GM23338 (cell line): ENCODE measurements at regions not wholly inside any gene's neighbourhood (a gene's known extent, or its start where the extent isn't known, plus 50 kb on each side); places are given as distances from the start of the nearest gene placed in this dataset.

Source experiments
- ATAC-seq: fragments of 200-7000 bp; cut with Tn5 transposase; 3 replicates; pipeline ENCODE4 v1.9.1; 2020
- DNase-seq: peaks from one replicate; pipeline ENCODE4 v3.0.0-alpha.2; 2015; ENCODE audit warnings: low spot score
- H2AFZ ChIP-seq: fragments of 200-600 bp; sonication (generic); 2 replicates; pipeline ENCODE4 v1.8.0; 2016; ENCODE audit warnings: antibody characterized with exemption, mild to moderate bottlenecking, moderate library complexity
- H3F3A ChIP-seq: fragments of 200-600 bp; sonication (generic); replicated peaks from 2 replicates; pipeline ENCODE4 v1.8.0; 2017; ENCODE audit warnings: antibody characterized with exemption, mixed run types, low read depth
- H3K27ac ChIP-seq: fragments of 200-600 bp; sonication (generic); 2 replicates; pipeline ENCODE4 v1.6.1; 2016; ENCODE audit warnings: low read depth
- H3K27me3 ChIP-seq: fragments of 200-600 bp; sonication (generic); 2 replicates; pipeline ENCODE4 v1.8.0; 2016; ENCODE audit warnings: mild to moderate bottlenecking, mixed run types, moderate library complexity; ENCODE audit not compliant: insufficient read depth
- H3K36me3 ChIP-seq: fragments of 200-600 bp; sonication (generic); 2 replicates; pipeline ENCODE4 v1.8.0; 2016; ENCODE audit warnings: mild to moderate bottlenecking; ENCODE audit not compliant: insufficient read depth
- H3K4me1 ChIP-seq: fragments of 200-600 bp; sonication (generic); 2 replicates; pipeline ENCODE4 v1.8.0; 2016; ENCODE audit warnings: mild to moderate bottlenecking, moderate library complexity; ENCODE audit not compliant: insufficient read depth
- H3K4me2 ChIP-seq: fragments of 200-600 bp; sonication (generic); 2 replicates; pipeline ENCODE4 v1.7.1; 2017; ENCODE audit warnings: mixed run types
- H3K4me3 ChIP-seq: fragments of 200-600 bp; sonication (generic); 2 replicates; pipeline ENCODE4 v1.6.1; 2016; ENCODE audit warnings: mixed run types
- H3K79me2 ChIP-seq: fragments of 200-600 bp; sonication (generic); replicated peaks from 2 replicates; pipeline ENCODE4 v1.8.0; 2017; ENCODE audit warnings: mild to moderate bottlenecking; ENCODE audit not compliant: insufficient read depth
- H3K9me2 ChIP-seq: fragments of 200-600 bp; sonication (generic); 2 replicates; pipeline ENCODE4 v1.8.0; 2017; ENCODE audit not compliant: insufficient read depth
- H4K20me1 ChIP-seq: fragments of 200-600 bp; sonication (generic); replicated peaks from 2 replicates; pipeline ENCODE4 v1.8.0; 2017; ENCODE audit warnings: mild to moderate bottlenecking; ENCODE audit not compliant: insufficient read depth
- H3K27ac Mint-ChIP-seq: 2 replicates; pipeline ENCODE4 v1.8.0; 2020; ENCODE audit warnings: inconsistent platforms, mild to moderate bottlenecking, moderate library complexity, mixed read lengths
- H3K27me3 Mint-ChIP-seq: 3 replicates; pipeline ENCODE4 v1.8.0; 2022; ENCODE audit warnings: low read depth, mild to moderate bottlenecking, moderate library complexity, mixed read lengths, inconsistent platforms; ENCODE audit not compliant: insufficient read depth, poor library complexity
- H3K36me3 Mint-ChIP-seq: 3 replicates; pipeline ENCODE4 v1.8.0; 2021; ENCODE audit warnings: low read depth, mild to moderate bottlenecking, inconsistent platforms, moderate library complexity, mixed read lengths
- H3K4me1 Mint-ChIP-seq: 3 replicates; pipeline ENCODE4 v1.8.0; 2020; ENCODE audit warnings: mild to moderate bottlenecking, inconsistent platforms, mixed read lengths
- H3K4me3 Mint-ChIP-seq: 3 replicates; pipeline ENCODE4 v1.8.0; 2021; ENCODE audit warnings: moderate library complexity, mild to moderate bottlenecking, inconsistent platforms, mixed read lengths
- H3K9me3 Mint-ChIP-seq: 3 replicates; pipeline ENCODE4 v1.8.0; 2020; ENCODE audit warnings: moderate library complexity, mild to moderate bottlenecking, inconsistent platforms, mixed read lengths
- CREB1 ChIP-seq: fragments of 250-450 bp; sonication (Bioruptor Pico); IDR thresholded peaks from 2 replicates; pipeline ENCODE4 v1.5.0; 2020; ENCODE audit warnings: low read depth, mild to moderate bottlenecking, moderate library complexity
- EZH2phosphoT487 ChIP-seq: fragments of 200-600 bp; sonication (generic); IDR thresholded peaks from one replicate; pipeline ENCODE4 v1.8.1; 2018; ENCODE audit warnings: antibody characterized with exemption; ENCODE audit not compliant: unreplicated experiment
- JUNB ChIP-seq: IDR thresholded peaks from one replicate; pipeline ENCODE4 v1.6.1; 2016; ENCODE audit warnings: antibody characterized with exemption; ENCODE audit not compliant: unreplicated experiment
- NANOG ChIP-seq: IDR thresholded peaks from 2 replicates; pipeline ENCODE4 v1.6.1; 2016; ENCODE audit warnings: antibody characterized with exemption, borderline replicate concordance
- STAT1 ChIP-seq: IDR thresholded peaks from one replicate; pipeline ENCODE4 v1.6.1; 2016; ENCODE audit warnings: antibody characterized with exemption; ENCODE audit not compliant: unreplicated experiment
- TF ChIP-seq, protein P1 (sequence below): IDR thresholded peaks from one replicate; pipeline ENCODE4 v1.6.1; 2018; ENCODE audit warnings: antibody characterized with exemption; ENCODE audit not compliant: unreplicated experiment
- TF ChIP-seq, protein P2 (sequence below): fragments of 250-450 bp; sonication (Bioruptor Pico); IDR thresholded peaks from 2 replicates; pipeline ENCODE4 v1.5.0; 2020; ENCODE audit warnings: mild to moderate bottlenecking, moderate library complexity

DNA sequence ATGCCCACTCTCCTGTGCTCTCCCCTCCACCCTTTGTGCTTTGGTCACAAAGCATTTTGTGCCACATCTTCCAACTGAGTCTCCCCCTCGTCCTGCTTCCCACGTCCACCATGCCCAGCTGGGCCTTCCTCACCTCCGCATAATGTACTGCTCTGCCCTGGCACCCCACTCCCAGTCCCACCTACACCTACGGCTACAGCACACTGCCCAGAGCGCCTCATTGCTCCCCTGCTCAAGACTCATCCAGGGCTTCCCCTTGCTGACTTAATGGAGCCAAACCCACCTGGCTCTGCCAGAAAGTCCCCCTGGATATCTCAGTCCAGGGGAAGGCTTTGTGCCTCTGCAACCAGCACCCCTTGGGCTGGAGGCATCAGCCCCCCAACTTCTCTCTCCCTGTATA is 299.2 kb upstream of the ZMIZ1 start:
- ATAC-seq (no peak), DNase-seq (no peak)
- Mint-ChIP-seq H3K27me3 (peaks cover 11% of the 10 kb centered on the region), H3K27ac (no peak overlapping the region), H3K36me3 (no peaks in the 10 kb centered on the region; the same call in 2 of the 3 replicates), H3K4me1 (peaks cover 4% of the 10 kb centered on the region; the same call in 2 of the 3 replicates), H3K9me3 (no peaks in the 10 kb centered on the region), H3K4me3 (no peak overlapping the region)
- H3K79me2 ChIP-seq: no peaks in the 10 kb centered on the region
- no peak overlapping the region for H3K4me2 ChIP-seq
- TF ChIP-seq EZH2phosphoT487 (no peak), STAT1 (no peak), CREB1 (no peak), NANOG (no peak), JUNB (no peak)
- TF ChIP-seq, protein P1, sequence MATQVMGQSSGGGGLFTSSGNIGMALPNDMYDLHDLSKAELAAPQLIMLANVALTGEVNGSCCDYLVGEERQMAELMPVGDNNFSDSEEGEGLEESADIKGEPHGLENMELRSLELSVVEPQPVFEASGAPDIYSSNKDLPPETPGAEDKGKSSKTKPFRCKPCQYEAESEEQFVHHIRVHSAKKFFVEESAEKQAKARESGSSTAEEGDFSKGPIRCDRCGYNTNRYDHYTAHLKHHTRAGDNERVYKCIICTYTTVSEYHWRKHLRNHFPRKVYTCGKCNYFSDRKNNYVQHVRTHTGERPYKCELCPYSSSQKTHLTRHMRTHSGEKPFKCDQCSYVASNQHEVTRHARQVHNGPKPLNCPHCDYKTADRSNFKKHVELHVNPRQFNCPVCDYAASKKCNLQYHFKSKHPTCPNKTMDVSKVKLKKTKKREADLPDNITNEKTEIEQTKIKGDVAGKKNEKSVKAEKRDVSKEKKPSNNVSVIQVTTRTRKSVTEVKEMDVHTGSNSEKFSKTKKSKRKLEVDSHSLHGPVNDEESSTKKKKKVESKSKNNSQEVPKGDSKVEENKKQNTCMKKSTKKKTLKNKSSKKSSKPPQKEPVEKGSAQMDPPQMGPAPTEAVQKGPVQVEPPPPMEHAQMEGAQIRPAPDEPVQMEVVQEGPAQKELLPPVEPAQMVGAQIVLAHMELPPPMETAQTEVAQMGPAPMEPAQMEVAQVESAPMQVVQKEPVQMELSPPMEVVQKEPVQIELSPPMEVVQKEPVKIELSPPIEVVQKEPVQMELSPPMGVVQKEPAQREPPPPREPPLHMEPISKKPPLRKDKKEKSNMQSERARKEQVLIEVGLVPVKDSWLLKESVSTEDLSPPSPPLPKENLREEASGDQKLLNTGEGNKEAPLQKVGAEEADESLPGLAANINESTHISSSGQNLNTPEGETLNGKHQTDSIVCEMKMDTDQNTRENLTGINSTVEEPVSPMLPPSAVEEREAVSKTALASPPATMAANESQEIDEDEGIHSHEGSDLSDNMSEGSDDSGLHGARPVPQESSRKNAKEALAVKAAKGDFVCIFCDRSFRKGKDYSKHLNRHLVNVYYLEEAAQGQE: no peak
- TF ChIP-seq, protein P2, sequence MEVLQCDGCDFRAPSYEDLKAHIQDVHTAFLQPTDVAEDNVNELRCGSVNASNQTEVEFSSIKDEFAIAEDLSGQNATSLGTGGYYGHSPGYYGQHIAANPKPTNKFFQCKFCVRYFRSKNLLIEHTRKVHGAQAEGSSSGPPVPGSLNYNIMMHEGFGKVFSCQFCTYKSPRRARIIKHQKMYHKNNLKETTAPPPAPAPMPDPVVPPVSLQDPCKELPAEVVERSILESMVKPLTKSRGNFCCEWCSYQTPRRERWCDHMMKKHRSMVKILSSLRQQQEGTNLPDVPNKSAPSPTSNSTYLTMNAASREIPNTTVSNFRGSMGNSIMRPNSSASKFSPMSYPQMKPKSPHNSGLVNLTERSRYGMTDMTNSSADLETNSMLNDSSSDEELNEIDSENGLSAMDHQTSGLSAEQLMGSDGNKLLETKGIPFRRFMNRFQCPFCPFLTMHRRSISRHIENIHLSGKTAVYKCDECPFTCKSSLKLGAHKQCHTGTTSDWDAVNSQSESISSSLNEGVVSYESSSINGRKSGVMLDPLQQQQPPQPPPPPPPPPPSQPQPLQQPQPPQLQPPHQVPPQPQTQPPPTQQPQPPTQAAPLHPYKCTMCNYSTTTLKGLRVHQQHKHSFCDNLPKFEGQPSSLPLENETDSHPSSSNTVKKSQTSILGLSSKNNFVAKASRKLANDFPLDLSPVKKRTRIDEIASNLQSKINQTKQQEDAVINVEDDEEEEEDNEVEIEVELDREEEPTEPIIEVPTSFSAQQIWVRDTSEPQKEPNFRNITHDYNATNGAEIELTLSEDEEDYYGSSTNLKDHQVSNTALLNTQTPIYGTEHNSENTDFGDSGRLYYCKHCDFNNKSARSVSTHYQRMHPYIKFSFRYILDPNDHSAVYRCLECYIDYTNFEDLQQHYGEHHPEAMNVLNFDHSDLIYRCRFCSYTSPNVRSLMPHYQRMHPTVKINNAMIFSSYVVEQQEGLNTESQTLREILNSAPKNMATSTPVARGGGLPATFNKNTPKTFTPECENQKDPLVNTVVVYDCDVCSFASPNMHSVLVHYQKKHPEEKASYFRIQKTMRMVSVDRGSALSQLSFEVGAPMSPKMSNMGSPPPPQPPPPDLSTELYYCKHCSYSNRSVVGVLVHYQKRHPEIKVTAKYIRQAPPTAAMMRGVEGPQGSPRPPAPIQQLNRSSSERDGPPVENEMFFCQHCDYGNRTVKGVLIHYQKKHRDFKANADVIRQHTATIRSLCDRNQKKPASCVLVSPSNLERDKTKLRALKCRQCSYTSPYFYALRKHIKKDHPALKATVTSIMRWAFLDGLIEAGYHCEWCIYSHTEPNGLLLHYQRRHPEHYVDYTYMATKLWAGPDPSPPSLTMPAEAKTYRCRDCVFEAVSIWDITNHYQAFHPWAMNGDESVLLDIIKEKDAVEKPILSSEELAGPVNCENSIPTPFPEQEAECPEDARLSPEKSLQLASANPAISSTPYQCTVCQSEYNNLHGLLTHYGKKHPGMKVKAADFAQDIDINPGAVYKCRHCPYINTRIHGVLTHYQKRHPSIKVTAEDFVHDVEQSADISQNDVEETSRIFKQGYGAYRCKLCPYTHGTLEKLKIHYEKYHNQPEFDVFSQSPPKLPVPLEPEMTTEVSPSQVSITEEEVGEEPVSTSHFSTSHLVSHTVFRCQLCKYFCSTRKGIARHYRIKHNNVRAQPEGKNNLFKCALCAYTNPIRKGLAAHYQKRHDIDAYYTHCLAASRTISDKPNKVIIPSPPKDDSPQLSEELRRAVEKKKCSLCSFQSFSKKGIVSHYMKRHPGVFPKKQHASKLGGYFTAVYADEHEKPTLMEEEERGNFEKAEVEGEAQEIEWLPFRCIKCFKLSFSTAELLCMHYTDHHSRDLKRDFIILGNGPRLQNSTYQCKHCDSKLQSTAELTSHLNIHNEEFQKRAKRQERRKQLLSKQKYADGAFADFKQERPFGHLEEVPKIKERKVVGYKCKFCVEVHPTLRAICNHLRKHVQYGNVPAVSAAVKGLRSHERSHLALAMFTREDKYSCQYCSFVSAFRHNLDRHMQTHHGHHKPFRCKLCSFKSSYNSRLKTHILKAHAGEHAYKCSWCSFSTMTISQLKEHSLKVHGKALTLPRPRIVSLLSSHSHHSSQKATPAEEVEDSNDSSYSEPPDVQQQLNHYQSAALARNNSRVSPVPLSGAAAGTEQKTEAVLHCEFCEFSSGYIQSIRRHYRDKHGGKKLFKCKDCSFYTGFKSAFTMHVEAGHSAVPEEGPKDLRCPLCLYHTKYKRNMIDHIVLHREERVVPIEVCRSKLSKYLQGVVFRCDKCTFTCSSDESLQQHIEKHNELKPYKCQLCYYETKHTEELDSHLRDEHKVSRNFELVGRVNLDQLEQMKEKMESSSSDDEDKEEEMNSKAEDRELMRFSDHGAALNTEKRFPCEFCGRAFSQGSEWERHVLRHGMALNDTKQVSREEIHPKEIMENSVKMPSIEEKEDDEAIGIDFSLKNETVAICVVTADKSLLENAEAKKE (CRISPR knock-in tag): no peak
- H3K9me2 ChIP-seq: no peaks in the 10 kb centered on the region
- H3K27ac ChIP-seq: no peak overlapping the region
- H3K27me3 ChIP-seq: no peaks in the 10 kb centered on the region
- H3K4me3 ChIP-seq: no peak overlapping the region
- H3K4me1 ChIP-seq: no peaks in the 10 kb centered on the region
- H4K20me1 ChIP-seq: no peaks in the 10 kb centered on the region
- H3F3A ChIP-seq: no peaks in the 10 kb centered on the region
- no peak overlapping the region for H2AFZ ChIP-seq
- no peaks in the 10 kb centered on the region for H3K36me3 ChIP-seq
